Islet precursor cell (in vitro differentiated cells): ENCODE measurements at regions not wholly inside any gene's neighbourhood (a gene's known extent, or its start where the extent isn't known, plus 50 kb on each side); places are given as distances from the start of the nearest gene placed in this dataset.
"Not testable (repeated sequence)": the region's sequence is repeated elsewhere in the genome, so short reads cannot be mapped to it uniquely, and the experiment has no call there.

Source experiments
- DNase-seq: peaks from one replicate; pipeline ENCODE4 v3.0.0-alpha.2; 2018

DNA sequence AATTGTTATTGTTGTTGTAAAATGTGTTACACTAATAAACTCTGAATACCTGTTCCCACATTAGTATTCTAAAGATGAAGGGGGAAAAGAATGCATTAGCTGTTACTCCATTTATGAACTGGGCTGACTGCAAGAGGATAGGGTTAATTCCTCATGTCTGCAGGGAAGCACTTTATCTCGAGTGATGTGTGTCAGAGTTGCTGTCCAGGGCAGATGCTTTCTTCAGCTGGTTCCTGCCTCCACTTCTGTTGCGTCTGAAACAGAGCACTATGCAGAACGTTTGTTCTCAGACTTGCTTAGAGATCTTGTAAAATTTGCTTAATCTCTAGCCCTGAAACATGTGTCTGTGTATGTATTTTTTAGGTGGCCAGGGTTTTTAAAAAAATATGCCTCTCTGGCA lies 318.8 kb downstream of the SPRY2 start:
- peak; percentile 66 for DNase-seq

DNA sequence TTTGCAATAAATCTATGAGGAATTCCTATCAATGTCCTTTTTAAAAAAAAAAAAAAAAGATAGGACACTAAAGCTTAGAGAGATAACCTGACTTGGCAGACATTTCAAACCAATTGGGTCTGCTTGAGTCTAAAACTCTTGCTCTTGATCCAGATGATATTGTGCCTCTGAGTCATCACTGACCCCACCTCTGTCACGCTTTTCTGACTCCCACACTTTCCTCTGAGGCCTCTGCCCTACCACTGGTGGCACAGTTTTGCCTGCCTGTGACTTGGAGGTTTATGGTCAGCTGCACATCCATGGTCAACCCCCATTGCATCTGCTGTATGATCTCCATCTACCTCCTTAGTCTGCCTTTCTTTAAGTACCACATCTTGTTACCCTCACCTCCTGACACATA lies 328.7 kb downstream of the SPRY2 start:
- no peak for DNase-seq

DNA sequence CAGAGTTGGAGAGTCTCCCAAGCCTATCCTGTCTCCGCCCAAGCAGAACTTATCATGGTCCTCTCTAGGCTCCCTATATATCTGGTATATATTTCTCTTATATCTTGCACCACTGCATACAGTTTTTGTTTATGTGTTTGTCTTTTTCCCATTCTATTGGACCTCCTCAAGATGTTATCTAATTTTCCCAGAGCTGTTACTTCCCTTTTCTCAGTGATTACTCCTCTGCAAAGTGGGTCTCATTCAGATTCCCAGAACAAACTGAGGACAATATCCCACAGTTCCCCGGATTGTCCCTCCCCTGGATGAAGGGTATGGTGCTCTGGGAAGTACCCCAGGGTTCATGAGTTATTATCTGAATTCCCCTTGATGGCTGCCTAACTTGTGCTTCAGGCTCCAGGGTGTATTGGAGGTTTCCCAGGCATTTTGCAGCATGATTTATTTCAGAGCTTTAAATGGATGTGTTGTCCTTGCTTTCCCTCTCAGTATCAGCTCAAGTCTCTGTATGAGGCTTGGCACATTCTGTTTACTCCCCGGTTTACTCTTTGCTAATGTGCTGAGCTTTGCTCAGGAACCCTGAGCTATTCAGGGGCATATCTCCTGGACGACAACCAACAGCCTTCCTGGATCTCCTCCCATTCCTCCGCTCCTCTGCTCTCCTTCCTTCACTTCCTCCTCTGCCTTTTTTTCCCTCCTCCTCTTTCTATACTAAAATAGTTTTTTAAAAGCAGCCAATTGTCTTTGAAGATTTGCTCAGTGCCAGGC lies 329.3 kb downstream of the SPRY2 start:
- no peak for DNase-seq

DNA sequence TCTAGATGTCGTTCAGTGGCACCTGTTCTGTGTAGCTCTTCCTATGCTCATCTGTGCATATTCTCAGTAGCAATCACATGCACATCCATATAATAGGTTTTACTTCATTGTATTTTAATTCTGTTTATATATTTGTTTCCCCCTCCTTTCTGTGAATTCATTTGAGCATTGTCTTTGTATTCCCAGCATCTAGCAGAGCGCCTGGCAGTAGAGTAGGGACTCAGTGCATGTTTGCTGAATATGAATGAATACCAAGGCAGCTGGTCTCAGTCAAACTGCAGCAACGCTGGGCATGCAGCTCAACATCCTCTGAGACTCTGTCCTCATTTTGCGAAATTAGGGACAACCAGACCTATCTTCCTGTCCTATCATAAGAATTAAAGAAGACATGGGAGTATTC lies 330.1 kb downstream of the SPRY2 start:
- no peak for DNase-seq

DNA sequence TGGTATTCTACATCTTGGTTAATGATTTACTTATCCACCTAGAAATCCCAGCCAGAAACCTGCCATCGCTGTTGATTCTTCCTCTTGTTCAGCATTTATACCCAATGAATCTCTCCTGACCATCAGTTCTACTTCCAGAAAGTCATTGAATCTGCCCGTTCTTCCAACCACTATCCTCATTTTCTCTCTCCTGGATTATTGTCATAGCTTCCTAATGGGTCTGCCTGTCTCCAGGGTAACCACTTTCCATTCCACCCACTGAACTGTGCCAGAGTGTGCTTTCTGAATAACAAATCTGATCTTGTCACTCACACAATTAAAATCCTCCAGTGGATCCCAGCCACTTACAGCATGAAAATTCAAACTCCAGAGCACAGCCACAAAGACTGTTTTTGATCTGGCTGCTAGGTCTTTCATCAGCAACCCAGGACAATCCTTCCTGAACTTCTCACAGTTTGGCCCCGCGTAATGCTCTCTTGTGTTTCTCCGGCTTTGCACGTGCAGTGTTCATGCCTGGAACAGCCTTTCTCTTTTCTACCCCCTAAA lies 330.6 kb downstream of the SPRY2 start:
- DNase-seq: no peak

DNA sequence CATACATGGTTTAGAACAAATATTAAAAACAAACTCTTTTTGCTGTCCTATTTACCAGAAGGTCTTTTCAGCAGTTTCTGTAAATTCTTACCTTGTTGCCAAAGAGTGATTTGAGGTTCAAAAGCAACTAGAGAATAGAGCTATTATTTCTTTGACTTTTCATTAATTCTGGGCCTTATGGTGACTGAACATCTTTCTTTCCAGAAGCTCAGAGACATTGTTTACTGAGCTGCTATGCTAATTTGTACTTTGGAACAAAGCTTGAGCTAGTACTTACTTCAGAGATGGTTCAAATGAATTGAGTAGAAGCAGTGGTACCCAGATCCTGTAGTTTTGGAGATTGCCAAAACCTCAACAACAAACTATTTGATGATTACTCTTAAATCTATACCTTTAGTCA lies 331.2 kb downstream of the SPRY2 start:
- DNase-seq: no peak

DNA sequence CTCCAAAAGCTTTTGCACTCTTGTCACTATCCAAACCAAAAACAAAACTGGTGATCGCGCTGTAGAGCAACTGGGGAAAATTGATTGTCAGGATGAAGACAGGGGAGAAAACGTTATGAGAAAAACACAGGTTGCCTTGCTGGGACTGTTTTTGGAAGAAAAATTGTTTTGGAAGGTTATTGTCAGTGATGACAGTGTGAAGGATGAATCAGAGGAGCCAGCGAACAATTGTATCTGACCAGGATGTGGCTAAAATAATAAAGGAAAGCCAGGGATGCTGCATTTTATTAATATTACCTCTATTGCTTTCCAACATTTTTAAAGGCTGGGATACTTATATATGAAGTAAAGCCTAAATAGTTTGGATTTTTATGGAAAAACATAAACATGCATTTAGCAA lies 334.0 kb downstream of the SPRY2 start:
- no peak for DNase-seq

DNA sequence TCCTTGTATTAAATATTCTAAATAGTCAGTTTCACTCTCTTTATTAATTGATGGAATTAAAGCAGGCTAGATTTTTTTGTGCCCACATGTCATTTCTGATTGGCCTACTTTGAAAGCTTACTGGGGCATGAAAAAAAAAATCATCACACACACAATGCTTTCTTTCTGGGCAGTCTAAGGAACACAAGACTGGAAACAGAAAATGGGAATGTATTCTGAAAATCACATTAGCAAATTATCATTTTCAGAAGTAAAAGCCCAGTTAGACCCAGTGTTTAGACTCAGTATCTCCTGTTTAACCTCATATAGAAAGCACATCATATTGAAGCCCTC lies 339.4 kb downstream of the SPRY2 start:
- DNase-seq: no peak

DNA sequence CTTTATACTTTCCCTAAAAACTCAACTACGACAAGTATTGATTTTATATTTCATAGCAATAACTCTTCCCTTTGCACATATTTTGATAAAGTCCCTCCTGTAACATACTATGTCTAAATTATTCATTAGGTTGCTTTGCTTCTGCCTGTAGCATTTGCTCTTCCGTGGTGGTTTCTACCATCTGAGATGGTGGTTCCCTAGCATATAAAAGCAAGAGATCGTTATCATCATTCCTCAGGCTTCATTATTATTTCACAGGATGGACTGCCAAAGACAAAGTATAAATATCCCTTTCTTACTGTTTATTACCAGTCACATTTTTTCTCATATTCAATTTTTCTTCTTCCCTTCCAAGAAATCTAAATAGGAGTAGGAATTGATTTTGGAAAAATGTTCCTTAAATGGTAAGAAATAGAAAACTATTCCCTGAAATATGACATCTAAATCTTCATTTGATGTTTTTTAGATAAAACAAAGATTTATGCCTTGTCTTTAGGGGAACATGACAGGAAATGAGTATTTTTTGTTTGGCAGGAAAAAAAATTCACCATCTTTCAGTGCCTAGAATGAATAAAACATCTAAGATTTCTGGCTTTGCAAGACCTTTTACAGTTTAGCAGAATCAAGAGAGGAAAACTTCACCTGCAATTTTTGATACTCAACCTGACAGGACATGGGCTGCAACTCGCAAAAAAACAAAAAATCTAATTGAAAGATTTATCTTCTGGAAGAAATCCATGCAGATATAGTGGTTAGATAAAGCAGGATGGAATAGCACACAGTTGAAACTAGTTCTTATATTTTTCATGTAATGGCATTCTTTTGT lies 340.0 kb downstream of the SPRY2 start:
- no peak for DNase-seq

DNA sequence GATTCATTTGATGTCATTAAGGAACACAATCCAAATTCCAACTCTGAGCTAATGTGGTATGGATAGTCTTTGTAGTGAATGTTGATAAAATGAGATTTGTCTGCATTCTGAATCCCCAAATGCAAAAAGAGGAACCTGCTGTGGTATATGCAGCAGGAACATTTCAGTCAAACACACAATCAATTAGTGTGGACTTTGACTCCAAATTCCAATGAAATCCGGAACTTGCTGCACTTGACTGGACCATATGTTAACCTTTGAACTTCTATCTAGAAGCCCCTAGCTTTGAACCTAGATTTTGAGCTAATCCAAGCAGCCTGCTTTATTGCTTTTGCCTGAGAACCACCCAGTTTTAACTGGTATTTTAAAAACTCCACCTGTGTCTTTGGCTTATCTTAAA lies 341.3 kb downstream of the SPRY2 start:
- DNase-seq: no peak

DNA sequence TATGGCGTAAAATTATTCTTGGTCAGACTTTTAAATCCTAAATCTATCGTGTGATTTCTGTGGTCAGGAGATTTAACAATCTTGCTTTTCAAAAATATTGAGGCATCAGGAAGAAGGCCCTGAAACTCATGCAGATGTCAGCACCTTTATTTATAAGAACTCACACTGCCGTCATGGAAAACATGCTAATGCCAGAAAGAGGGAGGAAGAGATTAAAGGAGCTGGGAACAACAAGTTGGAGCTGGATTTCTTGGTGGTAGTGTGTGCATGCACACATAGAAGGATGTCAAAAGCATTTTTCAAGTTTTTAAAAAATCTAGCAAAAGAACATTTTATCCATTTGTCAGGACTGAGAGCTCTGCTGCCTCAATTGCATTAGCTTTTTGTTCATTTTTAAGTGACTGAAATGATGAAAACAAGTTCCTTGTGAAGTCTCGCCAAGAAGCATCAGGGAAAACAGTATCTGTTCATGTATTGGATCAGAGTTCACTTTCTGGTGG lies 342.5 kb downstream of the SPRY2 start:
- DNase-seq: no peak

DNA sequence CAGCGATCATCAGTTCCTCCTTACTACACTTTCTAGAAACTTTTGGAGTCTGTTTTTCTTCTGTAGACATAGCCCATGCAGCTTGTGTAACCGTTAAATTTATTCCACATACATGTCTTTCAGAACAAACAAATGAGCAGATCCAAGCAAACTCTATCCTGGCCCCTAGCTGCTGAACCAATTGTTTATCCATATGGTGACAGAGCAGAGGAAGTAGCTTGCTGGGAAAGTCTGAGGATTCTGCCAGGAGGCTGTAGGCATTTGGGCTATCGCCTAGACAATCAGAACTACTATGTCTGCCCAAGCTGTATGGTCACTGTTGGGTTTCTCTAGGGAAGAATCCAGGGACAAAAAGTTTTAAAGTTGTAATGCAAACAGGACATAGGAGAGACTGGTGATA lies 343.7 kb downstream of the SPRY2 start:
- DNase-seq: no peak

DNA sequence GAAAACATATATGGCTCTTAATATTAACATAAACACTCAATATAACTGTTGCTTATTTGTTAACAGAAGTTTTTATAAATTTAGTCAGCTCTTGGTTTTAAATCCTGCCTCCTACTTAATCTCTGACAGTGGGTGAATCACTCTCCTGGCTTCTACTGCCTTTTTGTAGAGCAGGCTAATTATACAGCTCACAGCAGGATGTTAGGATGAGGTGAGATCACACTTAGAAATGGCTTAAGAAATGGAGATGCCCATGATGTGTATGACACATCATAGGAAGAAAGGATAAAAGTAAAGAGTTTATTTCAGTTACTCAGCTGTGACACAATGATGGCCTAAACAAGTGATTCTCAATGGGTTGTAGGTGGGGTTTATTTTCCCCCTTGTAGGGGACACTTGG lies 345.6 kb downstream of the SPRY2 start:
- no peak for DNase-seq

DNA sequence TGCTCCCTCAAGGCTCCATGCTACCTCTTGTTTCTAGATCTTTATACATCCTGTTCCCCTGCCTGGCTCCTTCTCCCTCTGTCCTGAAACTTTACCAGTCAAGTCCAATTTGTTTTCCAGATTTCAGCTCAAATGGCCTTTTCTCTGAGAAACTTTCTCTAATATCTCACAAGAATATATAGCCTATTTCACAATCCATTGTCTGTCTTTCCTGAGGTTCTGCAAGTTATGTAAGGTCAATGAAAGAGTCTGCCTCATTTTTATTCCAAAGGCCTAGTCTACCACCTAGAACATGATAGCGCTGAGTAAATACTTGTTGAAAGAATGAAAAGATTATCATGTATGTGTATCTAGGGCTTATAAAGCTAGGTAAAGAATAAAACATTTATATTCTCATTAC lies 348.8 kb downstream of the SPRY2 start:
- DNase-seq: no peak

DNA sequence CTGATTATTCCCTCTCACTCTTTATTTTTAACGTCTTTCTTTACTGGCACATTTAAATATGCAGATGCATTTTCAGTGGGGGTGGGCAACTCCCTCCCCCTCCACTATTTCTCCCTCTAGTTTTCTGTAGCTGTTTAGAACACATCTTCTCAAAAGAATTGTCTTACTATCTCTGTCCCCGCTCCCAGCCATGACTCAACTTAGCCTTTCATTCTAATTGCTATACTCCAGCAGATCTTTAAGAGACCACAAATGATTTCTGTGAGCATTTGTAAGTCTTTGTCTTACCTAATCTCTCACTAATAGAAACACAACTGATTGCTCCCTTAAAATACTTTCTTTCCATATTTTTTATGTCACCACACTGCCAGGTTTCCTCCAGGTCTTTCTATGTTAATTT lies 350.9 kb downstream of the SPRY2 start:
- DNase-seq: no peak

DNA sequence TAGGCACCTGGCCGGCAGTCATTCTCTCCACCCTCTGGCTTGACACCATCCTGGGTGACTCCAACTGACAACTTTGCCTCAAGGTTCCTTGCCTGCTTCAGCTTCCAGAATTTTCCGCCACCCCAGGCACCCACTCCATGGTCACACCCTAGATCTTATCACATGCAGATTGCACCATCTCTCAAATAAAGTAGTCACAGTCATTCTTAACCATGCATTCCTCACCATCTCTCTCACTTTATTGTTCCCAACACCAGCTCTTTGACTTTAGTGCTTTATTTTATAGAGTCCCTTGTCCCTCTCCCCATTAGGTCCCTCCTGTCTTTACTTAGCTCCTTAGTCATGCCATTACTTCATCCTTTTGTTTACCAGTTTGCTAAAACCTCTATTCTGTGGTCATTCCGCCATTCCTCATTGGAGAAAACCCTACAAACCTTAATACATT lies 351.7 kb downstream of the SPRY2 start:
- peak; percentile 73 for DNase-seq

DNA sequence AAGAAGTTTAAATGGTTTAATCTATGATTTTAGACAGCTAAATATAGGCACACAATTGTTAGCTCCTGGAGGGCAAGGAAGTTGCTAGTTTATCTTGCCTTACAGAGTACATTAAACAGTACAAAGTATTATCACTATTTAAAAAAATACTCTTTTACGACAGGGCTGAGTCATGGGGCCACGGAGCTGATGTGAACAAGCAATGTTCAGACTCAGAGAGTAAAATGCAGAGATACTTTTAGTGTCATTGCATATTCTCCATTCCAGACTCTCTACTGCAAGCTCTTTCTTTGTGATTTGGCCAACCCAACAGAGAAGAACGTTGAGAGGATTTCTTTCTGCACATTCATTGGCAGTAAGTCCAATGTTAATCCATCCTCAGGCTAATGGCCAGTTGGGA lies 352.4 kb downstream of the SPRY2 start:
- DNase-seq: no peak

DNA sequence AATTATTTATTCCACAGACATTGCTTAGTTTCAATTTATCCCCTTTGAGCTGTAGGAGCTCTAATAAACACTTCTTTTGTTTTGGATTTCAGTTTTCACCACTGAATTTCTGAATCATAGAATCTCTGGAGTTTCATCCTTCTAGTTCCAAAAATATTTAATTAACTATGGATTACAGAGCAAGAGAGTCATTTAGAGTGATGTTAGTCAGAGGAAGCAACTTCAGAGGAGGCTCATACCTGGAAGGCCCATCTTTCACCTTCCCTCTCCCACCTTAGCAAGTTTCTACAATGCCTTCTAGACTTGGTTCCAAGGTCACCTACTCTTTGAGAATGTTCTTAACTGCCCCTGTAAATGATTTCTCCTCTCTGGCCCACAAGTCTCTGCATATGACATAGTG lies 353.2 kb downstream of the SPRY2 start:
- DNase-seq: no peak

DNA sequence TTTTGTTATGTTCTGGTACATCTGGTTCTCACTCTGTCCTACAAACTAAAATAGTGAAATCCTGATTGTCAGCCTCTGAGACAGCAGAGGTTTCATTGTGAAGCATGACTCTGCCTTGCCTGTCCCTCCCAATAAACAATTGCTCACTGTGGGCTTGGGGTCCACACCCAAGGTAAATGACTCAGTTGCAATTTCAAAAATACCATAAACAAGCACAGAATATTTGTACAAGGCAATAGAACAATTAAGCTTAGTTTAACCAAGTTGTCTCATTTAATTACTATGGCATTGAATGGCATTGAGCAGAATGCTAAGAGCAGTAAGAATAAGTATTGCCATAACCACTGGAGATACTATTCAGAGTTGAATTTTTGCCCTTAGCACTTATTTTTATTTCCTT lies 353.6 kb downstream of the SPRY2 start:
- DNase-seq: no peak

DNA sequence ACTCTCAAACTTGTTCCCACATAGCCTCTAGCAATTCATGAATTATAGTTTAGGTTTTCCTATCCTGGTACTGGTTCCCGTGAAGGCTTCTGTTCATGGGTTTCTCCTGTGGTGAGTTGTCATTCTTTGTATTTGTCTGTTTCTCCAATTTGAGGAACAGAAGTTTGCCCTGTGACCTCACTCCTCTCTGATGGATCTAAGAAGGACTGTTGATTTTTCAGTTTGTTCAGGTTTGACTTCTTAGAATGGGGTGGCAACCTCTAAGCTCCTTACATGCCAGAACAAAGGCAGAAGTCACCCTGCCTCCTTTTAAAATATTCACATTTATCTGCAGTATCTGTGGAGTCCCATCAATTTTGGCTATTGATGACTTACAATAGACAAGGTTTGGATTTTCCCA lies 354.0 kb downstream of the SPRY2 start:
- no peak for DNase-seq

DNA sequence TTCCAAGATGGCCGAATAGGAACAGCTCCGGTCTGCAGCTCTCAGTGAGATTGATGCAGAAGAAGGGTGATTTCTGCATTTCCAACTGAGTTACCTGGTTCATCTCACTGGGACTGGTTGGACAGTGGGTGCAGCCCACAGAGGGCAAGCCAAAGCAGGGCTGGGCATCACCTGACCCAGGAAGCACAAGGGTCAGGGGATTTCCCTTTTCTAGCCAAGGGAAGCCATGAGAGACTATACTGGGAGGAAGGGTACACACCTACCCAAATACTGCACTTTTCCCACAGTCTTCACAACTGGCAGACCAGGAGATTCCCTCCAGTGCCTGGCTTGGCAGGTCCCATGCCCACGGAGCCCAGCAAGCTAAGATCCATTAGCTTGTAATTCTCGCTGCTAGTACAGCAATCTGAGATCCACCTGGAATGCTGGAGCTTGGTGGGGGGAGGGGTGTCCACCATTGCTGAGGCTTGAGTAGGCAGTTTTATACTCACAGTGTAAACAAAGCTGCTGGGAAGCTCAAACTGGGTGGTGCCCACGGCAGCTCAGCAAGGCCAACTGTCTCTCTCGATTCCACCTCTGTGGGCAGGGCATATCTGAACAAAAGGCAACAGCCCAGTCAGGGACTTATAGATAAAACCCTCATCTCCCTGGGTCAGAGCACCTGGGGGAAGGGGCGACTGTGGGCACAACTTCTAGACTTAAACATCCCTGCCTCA lies 365.8 kb downstream of the SPRY2 start:
- not testable (repeated sequence) for DNase-seq

DNA sequence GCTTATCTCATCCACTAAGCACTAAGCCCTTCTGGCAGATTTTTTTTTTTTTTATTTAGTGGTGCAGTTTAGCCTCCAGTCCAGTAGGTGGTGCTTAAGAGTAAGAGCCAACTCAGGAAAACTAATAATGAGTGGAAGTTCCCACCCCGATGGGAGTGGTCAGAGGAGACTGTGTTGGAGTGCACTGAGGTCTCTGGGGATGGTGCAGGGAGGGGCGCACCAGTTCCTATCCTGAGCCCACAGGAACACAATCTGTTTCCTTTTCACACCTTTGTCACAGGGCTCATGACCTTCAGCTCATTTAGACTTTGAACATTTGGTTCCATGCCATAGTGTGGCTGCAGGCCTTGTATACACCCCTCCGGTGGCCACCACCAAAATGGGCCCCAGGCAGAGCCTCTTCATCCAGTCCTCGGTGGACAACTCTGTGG lies 367.4 kb downstream of the SPRY2 start:
- no peak for DNase-seq

DNA sequence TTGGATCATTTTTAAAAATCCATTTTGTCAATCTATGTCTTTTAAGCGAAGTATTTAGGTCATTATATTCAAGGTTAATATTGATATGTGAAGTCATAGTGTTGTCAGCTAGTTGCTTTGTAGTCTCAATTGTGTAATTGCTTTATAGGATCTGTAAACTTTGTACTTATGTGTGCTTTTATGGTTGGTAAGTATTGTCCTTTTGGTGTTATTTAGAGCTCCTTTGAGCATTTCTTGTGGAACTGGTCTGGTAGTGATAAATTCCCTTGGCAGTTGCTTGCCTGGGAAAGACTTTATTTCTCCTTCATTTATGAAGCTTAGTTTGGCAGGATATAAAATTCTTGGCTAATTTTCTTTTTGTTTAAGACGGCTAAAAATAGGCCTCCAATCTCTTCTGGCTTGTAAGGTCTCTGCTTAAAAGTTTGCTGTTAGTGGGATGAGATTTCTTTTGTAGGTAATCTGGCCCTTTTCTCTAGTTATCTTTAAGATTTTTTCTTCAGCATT lies 368.8 kb downstream of the SPRY2 start:
- DNase-seq: no peak
